ENCODE measurements at regions not wholly inside any gene's neighbourhood (a gene's known extent, or its start where the extent isn't known, plus 50 kb on each side); places are given as distances from the start of the nearest gene placed in this dataset.

DNA sequence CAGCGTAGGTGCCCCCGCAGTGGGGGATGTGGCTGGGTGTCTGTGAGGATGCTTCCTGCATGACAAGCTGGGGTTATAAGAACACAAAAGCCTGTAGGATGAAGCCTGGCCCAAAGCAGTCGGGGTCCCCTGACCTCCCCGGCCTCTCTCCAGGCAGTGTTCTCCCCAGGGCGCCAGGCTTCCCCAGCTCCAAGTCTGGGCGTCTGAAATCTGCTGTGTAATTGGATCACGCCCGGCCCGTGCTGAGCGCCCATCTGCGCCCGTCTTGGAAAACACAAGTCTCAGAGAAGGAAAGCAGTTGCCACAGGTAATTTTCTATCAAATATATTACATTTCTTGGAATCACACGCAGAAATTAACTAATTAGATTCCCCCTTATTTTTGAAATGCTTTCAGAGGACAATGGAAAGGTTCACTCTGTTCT, 233.3 kb downstream of the CTTN start:
- DNase-seq, result no peak

GRCh38 chr11:70633610-70634009, 235.3 kb downstream of the CTTN start:
- DNase-seq, result no peak

DNA sequence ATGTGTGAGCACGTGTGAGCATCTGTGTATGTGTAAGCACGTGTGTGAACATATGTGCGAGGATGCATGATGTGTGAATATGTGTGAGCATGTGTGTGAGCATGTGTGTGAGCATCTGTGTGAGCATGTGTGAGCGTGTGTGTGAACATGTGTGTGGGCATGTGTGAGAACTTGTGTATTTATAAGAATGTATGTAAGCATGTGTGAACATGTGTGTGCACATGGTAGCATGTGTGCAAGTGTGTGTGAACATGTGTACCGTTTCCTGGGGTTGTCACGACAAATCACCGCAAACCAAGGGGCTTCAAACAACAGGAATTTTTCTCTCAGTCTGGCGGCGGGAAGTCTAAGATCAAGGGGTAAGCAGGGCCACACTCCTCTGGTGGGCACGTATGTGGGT, 238.3 kb downstream of the CTTN start:
- no peak for DNase-seq

- no peak for DNase-seq
Measured at GRCh38 chr11:70637186-70637800, 239.0 kb downstream of the CTTN start.

DNA sequence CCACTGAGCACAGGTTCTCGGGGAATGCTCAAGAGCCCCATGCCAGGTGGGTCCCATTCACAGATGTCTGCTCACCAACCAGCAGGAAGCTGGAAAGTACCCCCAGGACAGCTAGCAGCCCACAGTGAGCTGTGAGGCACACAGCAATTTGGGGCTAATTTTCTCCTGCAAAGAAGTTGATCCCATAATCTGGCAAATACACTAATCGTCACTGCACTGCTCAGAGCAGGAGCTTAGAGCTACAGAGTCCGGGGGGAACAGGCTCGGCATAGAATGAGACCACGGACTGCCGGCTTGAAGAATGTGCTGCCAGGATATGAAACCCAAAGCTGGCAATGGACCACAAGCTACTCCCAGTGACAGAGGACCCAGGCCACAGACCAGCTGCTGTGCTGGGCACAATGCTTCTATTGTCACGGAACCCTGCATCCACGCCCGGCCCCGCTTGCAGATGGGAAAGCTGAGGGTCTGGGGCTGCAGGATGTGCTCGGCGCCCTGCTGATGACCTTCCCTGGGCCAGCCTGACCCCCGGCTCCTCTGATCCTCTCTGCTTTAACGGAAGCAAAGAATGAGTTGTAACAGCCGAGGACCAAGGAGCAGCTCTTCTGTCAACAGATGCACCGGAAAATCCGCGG, 239.7 kb downstream of the CTTN start:
- no peak for DNase-seq

GRCh38 chr11:70640408-70640807, 242.1 kb downstream of the CTTN start:
- no peak for DNase-seq

DNA sequence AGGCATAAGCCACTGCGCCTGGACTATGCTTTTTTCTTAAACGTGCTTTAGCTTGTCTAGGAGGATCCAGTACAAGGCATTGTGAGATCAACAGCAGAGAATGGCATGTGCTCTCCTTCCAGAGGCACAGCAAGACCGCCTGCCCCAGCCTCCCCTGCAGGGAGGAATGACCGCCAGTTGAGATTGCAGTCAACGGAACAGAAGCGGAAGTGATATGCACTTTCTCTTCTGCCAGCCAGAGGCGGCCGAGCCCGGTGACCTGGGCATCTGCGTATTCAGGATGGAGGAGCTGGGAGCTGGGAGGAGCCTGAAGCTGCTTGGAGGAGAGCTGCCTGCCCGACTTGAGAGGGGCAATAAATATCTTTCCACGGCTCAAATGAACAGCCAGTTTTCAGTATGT, 243.0 kb downstream of the CTTN start:
- peak; percentile 22 for DNase-seq

DNA sequence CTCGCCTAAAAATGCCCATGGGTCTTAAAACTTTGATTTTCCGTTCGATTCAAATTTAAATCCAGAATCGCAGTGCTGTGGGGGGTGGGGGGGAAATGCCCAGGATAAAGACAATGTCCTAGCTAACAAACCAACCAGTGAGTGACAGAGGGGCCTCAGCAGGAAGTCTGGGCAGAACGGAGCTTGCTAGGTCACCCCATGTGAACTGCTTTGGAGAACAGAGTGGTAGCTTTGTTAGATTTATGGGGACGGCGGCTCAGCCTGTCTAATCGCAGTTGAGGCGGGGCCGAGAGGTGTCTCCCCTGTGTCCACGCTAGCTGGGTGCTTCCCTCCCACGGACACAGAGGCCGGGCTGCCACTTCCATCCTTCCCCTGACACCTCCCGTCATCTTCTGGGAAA, 243.9 kb downstream of the CTTN start:
- no peak for DNase-seq

DNA sequence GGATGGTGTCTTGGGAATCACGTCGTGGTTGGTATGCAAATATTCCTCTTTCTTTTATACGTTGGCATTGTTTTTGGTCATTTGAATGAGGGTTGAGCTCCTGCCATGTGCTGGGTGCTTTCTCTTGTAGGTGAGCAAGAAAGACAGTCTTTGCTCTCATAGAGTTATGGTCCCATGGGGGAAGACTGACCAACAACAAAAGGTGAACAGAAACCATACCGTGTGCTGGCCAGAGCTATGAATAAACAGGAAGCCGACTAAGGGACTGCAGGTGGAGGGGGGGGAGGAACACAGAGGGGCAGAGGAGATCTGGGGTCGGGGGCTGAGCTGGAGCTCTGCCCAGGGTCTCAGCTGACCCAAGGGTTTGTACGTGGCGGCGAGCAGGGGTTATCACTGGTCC, 245.3 kb downstream of the CTTN start:
- no peak for DNase-seq

DNA sequence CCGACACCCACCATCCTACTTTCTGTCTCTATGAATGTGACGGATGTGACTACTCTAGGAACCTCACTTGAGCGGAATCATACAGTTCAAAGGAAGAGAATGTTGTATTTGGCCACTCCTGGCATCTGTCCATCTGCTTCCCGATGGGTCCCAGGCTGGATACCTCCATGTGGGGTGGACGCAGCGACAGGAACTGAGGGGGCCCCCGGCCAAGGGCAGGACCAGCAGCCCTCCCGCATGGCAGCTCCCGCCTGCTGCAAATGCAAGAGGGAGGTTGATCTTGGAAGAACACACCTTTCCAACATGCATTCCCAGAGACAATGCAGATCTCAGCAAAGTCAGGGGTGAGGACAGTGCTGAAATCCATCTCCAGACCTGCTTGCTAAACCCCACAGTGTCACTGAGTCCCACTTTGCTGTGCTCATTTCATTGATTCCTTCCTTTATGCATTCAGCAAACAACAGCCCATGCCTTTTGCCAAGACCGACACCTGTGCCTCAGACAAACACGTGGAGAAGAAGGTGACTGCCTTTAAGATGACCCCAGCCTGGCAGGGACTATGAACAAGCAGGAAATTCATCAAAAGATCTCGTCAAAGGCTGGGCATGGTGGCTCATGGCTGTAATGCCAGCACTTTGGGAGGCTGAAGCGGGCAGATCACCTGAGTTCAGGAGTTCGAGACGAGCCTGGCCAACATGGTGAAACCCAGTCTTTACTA, 246.2 kb downstream of the CTTN start:
- DNase-seq, result no peak

- no peak for DNase-seq
Measured at GRCh38 chr11:70645537-70645936, 247.2 kb downstream of the CTTN start.

- DNase-seq, result no peak
Measured at GRCh38 chr11:70646272-70647049, 248.1 kb downstream of the CTTN start.

DNA sequence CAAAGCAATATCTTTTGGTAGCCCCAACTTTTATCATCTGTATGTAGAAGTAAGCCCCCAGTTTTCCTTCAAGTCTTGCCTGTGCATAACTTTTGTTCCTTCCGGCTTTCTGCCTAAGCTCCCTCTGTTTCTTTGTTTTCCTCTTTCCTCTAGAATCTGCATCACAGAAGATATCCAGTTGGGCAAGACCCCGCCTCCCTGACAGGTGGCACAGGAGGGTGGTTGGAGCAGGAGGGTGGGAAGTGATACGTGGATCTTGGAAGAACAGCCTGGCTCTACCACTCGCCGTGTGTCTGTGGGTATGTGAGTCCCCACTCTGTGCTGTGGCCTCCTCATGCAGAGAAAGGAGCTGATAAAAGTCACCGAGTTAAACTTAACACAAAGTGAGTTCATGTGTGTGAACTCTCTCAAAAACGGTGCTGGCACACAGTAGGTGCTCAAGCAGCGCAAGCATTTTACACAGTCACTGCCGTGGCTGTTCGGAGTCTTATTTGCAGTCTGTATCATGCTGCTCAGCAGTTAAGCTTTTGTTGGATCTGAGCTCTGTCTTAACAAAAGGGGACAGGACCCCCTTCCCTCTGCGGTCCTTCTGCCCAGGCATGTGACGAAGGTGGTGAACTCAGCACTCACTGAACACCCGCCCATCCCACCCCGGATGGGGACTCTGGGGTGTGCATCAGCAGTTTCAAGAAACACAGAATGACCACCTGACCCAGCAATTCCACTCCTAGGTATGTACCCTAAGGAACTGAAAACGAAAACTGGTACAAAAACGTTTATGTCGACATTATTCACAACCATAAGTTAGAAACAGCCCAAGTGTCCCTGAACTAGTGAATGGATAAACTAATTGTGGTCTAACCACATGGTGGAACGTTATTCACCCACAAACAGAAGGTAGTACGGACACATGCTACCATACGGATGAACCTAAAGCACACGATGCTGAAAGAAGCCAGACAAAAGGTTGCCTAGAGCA, 249.1 kb downstream of the CTTN start:
- DNase-seq, result no peak

DNA sequence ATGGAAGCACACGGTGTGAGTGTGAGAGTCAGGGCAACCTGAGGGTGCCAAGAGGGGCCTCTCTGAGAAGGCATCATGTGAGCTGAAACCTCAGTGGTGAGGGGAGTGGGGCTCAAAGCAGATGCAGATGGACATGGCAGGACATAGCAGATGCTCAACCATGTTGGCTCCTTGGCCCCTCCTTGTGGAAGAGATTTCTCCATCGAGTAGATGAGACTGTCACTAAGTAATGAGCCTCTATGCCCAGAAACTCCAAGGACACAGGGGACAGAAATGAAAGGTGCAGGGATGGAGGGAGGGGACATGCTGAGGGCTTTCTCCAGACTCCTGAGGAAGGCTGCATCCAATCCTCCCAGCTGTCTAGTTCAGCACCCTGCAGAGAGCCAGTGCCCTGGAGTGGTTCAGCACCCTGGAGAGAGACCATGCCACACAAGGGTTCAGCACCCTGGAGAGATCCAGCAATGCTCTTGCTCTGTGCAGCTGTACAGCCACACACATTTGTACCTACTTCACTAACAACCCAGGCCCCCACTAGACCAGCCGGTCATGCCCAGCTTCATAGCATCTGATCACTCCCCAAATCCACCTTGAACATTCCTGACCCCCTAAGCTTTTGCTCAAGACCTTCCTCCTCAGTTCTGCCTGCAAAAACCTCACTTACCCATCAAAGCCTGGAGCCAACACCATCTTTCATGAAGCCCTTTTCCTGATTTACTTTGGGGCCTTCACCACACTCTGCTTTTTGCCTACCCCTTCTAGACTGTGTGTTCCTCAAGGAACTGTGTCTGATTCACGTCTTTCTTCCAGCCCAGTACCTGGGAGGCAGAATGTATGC, 252.0 kb downstream of the CTTN start:
- DNase-seq, result peak; percentile 11

DNA sequence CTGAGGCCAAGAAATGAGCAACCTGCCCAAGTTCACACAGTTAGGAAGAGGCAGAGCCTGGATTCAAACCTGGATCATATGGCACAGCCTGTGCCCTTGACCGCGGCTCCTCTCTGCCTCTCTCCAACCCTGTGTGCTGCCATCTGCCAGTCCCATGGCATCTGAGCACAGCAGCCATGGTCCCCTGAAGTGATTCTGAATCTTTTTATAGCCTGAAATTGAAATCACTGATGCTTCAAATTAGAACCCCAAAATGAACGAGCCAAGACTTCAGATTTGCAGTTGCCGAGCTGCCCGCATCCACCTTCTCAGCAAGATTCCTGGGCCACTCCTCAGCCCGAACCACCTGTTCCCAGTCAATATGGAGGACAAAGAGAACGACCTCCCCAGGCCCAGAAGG, 252.7 kb downstream of the CTTN start:
- DNase-seq, result no peak

GRCh38 chr11:70654016-70654415, 255.7 kb downstream of the CTTN start:
- DNase-seq, result no peak

DNA sequence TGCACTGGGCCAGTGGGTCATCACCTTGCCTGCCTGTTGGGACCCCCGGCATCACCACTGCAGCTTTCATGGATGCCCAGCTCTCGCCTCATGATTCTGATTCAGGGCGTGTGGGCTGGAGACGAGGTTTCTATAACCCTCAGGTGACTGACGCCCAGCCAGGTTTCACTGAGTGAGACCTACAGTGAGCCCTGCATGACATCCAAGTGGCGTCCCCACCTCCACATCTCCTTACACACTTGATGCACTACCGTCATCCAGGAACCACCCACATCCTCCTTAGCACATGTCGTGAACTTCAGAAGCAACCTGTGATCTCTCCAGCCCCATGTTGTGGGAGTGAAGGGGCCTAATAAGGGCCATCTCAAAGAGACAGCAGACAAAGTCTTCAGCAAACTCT, 257.5 kb downstream of the CTTN start:
- no peak for DNase-seq

DNA sequence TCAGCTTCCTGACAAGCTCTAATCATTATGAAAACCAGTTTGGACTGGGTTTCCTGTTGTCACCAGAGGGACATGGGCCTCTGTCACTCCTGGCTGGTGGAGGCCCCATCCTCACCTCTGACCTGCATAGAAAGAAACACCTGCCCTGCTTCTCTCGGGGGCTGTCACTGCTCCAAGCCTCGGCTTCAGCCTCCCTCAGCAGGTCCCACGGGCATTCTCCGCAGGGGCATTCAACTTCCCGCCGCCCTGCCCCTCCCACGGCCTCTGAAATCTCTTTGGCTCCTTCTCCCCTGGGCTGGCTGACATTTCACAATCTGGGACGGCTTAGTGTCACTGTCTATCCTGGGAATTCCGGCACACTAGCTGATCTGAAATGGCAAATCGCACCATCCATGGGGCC, 257.9 kb downstream of the CTTN start:
- no peak for DNase-seq

GRCh38 chr11:70660059-70660888, 261.9 kb downstream of the CTTN start:
- no peak for DNase-seq

DNA sequence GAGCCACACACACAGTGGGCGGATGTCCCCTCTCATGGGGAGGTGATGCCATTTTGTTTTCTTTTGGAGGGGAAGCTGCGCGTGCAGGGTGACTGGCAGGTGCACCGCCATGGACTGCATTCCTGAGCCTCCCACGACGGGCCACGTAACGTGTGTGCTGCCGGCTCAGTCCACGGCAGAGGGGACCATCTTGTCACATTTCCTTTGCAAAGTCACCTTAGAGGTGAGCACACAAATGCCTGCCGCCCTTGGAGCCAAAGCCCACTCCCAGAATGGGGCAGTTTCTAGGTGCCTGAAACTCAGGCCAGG, 262.5 kb downstream of the CTTN start:
- DNase-seq, result no peak

Measured in inflammatory macrophage treated with lipopolysaccharide for 4 hours (primary cell).